Fibroblast of mammary gland (primary cell): ENCODE measurements at regions not wholly inside any gene's neighbourhood (a gene's known extent, or its start where the extent isn't known, plus 50 kb on each side); places are given as distances from the start of the nearest gene placed in this dataset.
"Not testable (repeated sequence)": the region's sequence is repeated elsewhere in the genome, so short reads cannot be mapped to it uniquely, and the experiment has no call there.

ENCODE experiments used
- DNase-seq: peaks from one replicate; pipeline ENCODE4 v3.0.0-alpha.2; 2010; ENCODE audit warnings: low read depth
- H3K4me3 ChIP-seq: 2 replicates; pipeline ENCODE4 v1.5.1; 2011; ENCODE audit warnings: low read depth, mild to moderate bottlenecking, low read length, moderate library complexity; ENCODE audit not compliant: control insufficient read depth
- CTCF ChIP-seq: conservative IDR thresholded peaks from 2 replicates; pipeline ENCODE4 v1.5.1; 2011; ENCODE audit warnings: low read depth, low read length, inconsistent platforms; ENCODE audit not compliant: control insufficient read depth, insufficient read depth

GRCh38 chr2:138365581-138365980, 136.0 kb upstream of the SPOPL start:
- no peak for TF ChIP-seq CTCF
- no peak overlapping the region for H3K4me3 ChIP-seq
- peak; percentile 10 for DNase-seq

- TF ChIP-seq CTCF, result no peak
- peak; percentile 11 for DNase-seq
These were observed 131.7 kb upstream of the SPOPL start for GRCh38 chr2:138369856-138370255.

GRCh38 chr2:138373993-138374408, 127.6 kb upstream of the SPOPL start:
- no peak overlapping the region for H3K4me3 ChIP-seq
- peak; percentile 76 for TF ChIP-seq CTCF
- peak; percentile 59 for DNase-seq

More at GRCh38 chr2:138369856-138370255, 131.7 kb upstream of the SPOPL start:
- no peak overlapping the region for H3K4me3 ChIP-seq

- no peak for TF ChIP-seq CTCF
- no peak for DNase-seq
- no peak overlapping the region for H3K4me3 ChIP-seq
These were observed 120.2 kb upstream of the SPOPL start for GRCh38 chr2:138381373-138381772.

- no peak overlapping the region for H3K4me3 ChIP-seq
- DNase-seq, result no peak
- no peak for TF ChIP-seq CTCF
These were observed 118.9 kb upstream of the SPOPL start for GRCh38 chr2:138382672-138383071.

GRCh38 chr2:138386191-138386590, 115.4 kb upstream of the SPOPL start:
- H3K4me3 ChIP-seq, DNase-seq: not testable (repeated sequence)

GRCh38 chr2:138389063-138389462, 112.5 kb upstream of the SPOPL start:
- no peak overlapping the region for H3K4me3 ChIP-seq
- TF ChIP-seq CTCF, result no peak

More at GRCh38 chr2:138389063-138389462, 112.5 kb upstream of the SPOPL start:
- no peak for DNase-seq
